ENCODE measurements at regions not wholly inside any gene's neighbourhood (a gene's known extent, or its start where the extent isn't known, plus 50 kb on each side); places are given as distances from the start of the nearest gene placed in this dataset.

- H3K27ac ChIP-seq (ENCODE audit: low read depth, low read length), result no peak overlapping the region
- H3K79me2 ChIP-seq (ENCODE audit: control insufficient read depth, insufficient read depth, low read length, unreplicated experiment), result no peaks in the 10 kb centered on the region
- no peaks in the 10 kb centered on the region for H3K27me3 ChIP-seq (ENCODE audit: insufficient read depth, low read length)
- no peaks in the 10 kb centered on the region for H3K36me3 ChIP-seq (ENCODE audit: insufficient read depth, low read length)
- H3K4me1 ChIP-seq (ENCODE audit: control insufficient read depth, insufficient read depth, low read length, unreplicated experiment), result peaks cover 91% of the 10 kb centered on the region
- H3K4me3 ChIP-seq (ENCODE audit: low read depth, low read length), result no peak overlapping the region
- H2AFZ ChIP-seq (ENCODE audit: low read length, unreplicated experiment), result no peak overlapping the region
Measured at GRCh38 chr3:30350901-30351300, 255.5 kb upstream of the TGFBR2 start.

- peaks cover 89% of the 10 kb centered on the region for H3K4me1 ChIP-seq (ENCODE audit: control insufficient read depth, insufficient read depth, low read length, unreplicated experiment)
- peak overlapping the region; percentile 70 for H2AFZ ChIP-seq (ENCODE audit: low read length, unreplicated experiment)
Measured at GRCh38 chr3:30352410-30353318, 253.7 kb upstream of the TGFBR2 start.

GRCh38 chr3:30353711-30354467, 252.5 kb upstream of the TGFBR2 start:
- Histone ChIP-seq H3K27me3 (ENCODE audit: insufficient read depth, low read length) (no peaks in the 10 kb centered on the region), H3K4me3 (ENCODE audit: low read depth, low read length) (no peak overlapping the region), H3K36me3 (ENCODE audit: insufficient read depth, low read length) (no peaks in the 10 kb centered on the region), H3K27ac (ENCODE audit: low read depth, low read length) (no peak overlapping the region; the same call in 1 of the 2 replicates), H2AFZ (ENCODE audit: low read length, unreplicated experiment) (peak overlapping the region; percentile 9), H3K4me1 (ENCODE audit: control insufficient read depth, insufficient read depth, low read length, unreplicated experiment) (peaks cover 85% of the 10 kb centered on the region), H3K79me2 (ENCODE audit: control insufficient read depth, insufficient read depth, low read length, unreplicated experiment) (no peaks in the 10 kb centered on the region)

More at GRCh38 chr3:30352410-30353318, 253.7 kb upstream of the TGFBR2 start:
- Histone ChIP-seq H3K79me2 (ENCODE audit: control insufficient read depth, insufficient read depth, low read length, unreplicated experiment) (no peaks in the 10 kb centered on the region), H3K27me3 (ENCODE audit: insufficient read depth, low read length) (no peaks in the 10 kb centered on the region), H3K36me3 (ENCODE audit: insufficient read depth, low read length) (no peaks in the 10 kb centered on the region), H3K4me3 (ENCODE audit: low read depth, low read length) (no peak overlapping the region), H3K27ac (ENCODE audit: low read depth, low read length) (peak overlapping the region; percentile 28; the same call in 1 of the 2 replicates)

- peak overlapping the region; percentile 5; the same call in 1 of the 2 replicates for H3K27ac ChIP-seq (ENCODE audit: low read depth, low read length)
- H3K4me3 ChIP-seq (ENCODE audit: low read depth, low read length), result no peak overlapping the region
- peak overlapping the region; percentile 9 for H2AFZ ChIP-seq (ENCODE audit: low read length, unreplicated experiment)
- peaks cover 79% of the 10 kb centered on the region for H3K4me1 ChIP-seq (ENCODE audit: control insufficient read depth, insufficient read depth, low read length, unreplicated experiment)
- H3K36me3 ChIP-seq (ENCODE audit: insufficient read depth, low read length), result no peaks in the 10 kb centered on the region
- no peaks in the 10 kb centered on the region for H3K79me2 ChIP-seq (ENCODE audit: control insufficient read depth, insufficient read depth, low read length, unreplicated experiment)
- no peaks in the 10 kb centered on the region for H3K27me3 ChIP-seq (ENCODE audit: insufficient read depth, low read length)
Measured at GRCh38 chr3:30354513-30354912, 251.9 kb upstream of the TGFBR2 start.

- Histone ChIP-seq H3K36me3 (ENCODE audit: insufficient read depth, low read length) (no peaks in the 10 kb centered on the region), H3K27me3 (ENCODE audit: insufficient read depth, low read length) (no peaks in the 10 kb centered on the region), H3K4me1 (ENCODE audit: control insufficient read depth, insufficient read depth, low read length, unreplicated experiment) (peaks cover 74% of the 10 kb centered on the region), H3K27ac (ENCODE audit: low read depth, low read length) (peak overlapping the region; percentile 5; the same call in 1 of the 2 replicates), H3K4me3 (ENCODE audit: low read depth, low read length) (no peak overlapping the region), H2AFZ (ENCODE audit: low read length, unreplicated experiment) (no peak overlapping the region), H3K79me2 (ENCODE audit: control insufficient read depth, insufficient read depth, low read length, unreplicated experiment) (no peaks in the 10 kb centered on the region)
Measured at GRCh38 chr3:30354972-30355371, 251.4 kb upstream of the TGFBR2 start.

- H3K4me1 ChIP-seq (ENCODE audit: control insufficient read depth, insufficient read depth, low read length, unreplicated experiment), result peaks cover 68% of the 10 kb centered on the region
- H2AFZ ChIP-seq (ENCODE audit: low read length, unreplicated experiment), result no peak overlapping the region
- H3K27ac ChIP-seq (ENCODE audit: low read depth, low read length), result no peak overlapping the region
- H3K27me3 ChIP-seq (ENCODE audit: insufficient read depth, low read length), result no peaks in the 10 kb centered on the region
- no peaks in the 10 kb centered on the region for H3K79me2 ChIP-seq (ENCODE audit: control insufficient read depth, insufficient read depth, low read length, unreplicated experiment)
- H3K4me3 ChIP-seq (ENCODE audit: low read depth, low read length), result no peak overlapping the region
- no peaks in the 10 kb centered on the region for H3K36me3 ChIP-seq (ENCODE audit: insufficient read depth, low read length)
Measured at GRCh38 chr3:30355622-30356021, 250.8 kb upstream of the TGFBR2 start.

GRCh38 chr3:30356866-30357753, 249.3 kb upstream of the TGFBR2 start:
- no peak overlapping the region for H3K4me3 ChIP-seq (ENCODE audit: low read depth, low read length)
- peak overlapping the region; percentile 85 for H3K27ac ChIP-seq (ENCODE audit: low read depth, low read length)
- H3K4me1 ChIP-seq (ENCODE audit: control insufficient read depth, insufficient read depth, low read length, unreplicated experiment), result peaks cover 56% of the 10 kb centered on the region
- peak overlapping the region; percentile 27 for H2AFZ ChIP-seq (ENCODE audit: low read length, unreplicated experiment)
- H3K36me3 ChIP-seq (ENCODE audit: insufficient read depth, low read length), result no peaks in the 10 kb centered on the region
- H3K27me3 ChIP-seq (ENCODE audit: insufficient read depth, low read length), result no peaks in the 10 kb centered on the region
- no peaks in the 10 kb centered on the region for H3K79me2 ChIP-seq (ENCODE audit: control insufficient read depth, insufficient read depth, low read length, unreplicated experiment)

GRCh38 chr3:30357897-30358296, 248.5 kb upstream of the TGFBR2 start:
- peak overlapping the region; percentile 85 for H3K27ac ChIP-seq (ENCODE audit: low read depth, low read length)
- peak overlapping the region; percentile 27 for H2AFZ ChIP-seq (ENCODE audit: low read length, unreplicated experiment)

GRCh38 chr3:30358871-30359270, 247.5 kb upstream of the TGFBR2 start:
- Histone ChIP-seq H3K27me3 (ENCODE audit: insufficient read depth, low read length) (no peaks in the 10 kb centered on the region), H3K4me3 (ENCODE audit: low read depth, low read length) (no peak overlapping the region), H3K36me3 (ENCODE audit: insufficient read depth, low read length) (no peaks in the 10 kb centered on the region), H3K27ac (ENCODE audit: low read depth, low read length) (peak overlapping the region; percentile 85; the same call in 1 of the 2 replicates), H2AFZ (ENCODE audit: low read length, unreplicated experiment) (no peak overlapping the region), H3K4me1 (ENCODE audit: control insufficient read depth, insufficient read depth, low read length, unreplicated experiment) (peaks cover 43% of the 10 kb centered on the region), H3K79me2 (ENCODE audit: control insufficient read depth, insufficient read depth, low read length, unreplicated experiment) (no peaks in the 10 kb centered on the region)

More at GRCh38 chr3:30357897-30358296, 248.5 kb upstream of the TGFBR2 start:
- no peak overlapping the region for H3K4me3 ChIP-seq (ENCODE audit: low read depth, low read length)
- H3K79me2 ChIP-seq (ENCODE audit: control insufficient read depth, insufficient read depth, low read length, unreplicated experiment), result no peaks in the 10 kb centered on the region
- H3K4me1 ChIP-seq (ENCODE audit: control insufficient read depth, insufficient read depth, low read length, unreplicated experiment), result peaks cover 48% of the 10 kb centered on the region
- H3K27me3 ChIP-seq (ENCODE audit: insufficient read depth, low read length), result no peaks in the 10 kb centered on the region
- H3K36me3 ChIP-seq (ENCODE audit: insufficient read depth, low read length), result no peaks in the 10 kb centered on the region

- peak overlapping the region; percentile 44 for H2AFZ ChIP-seq (ENCODE audit: low read length, unreplicated experiment)
- peaks cover 22% of the 10 kb centered on the region for H3K4me1 ChIP-seq (ENCODE audit: control insufficient read depth, insufficient read depth, low read length, unreplicated experiment)
- H3K79me2 ChIP-seq (ENCODE audit: control insufficient read depth, insufficient read depth, low read length, unreplicated experiment), result no peaks in the 10 kb centered on the region
- no peaks in the 10 kb centered on the region for H3K27me3 ChIP-seq (ENCODE audit: insufficient read depth, low read length)
- no peak overlapping the region for H3K4me3 ChIP-seq (ENCODE audit: low read depth, low read length)
- H3K36me3 ChIP-seq (ENCODE audit: insufficient read depth, low read length), result 0 out of 2 replicates have a peak, but pooled peaks cover 5% of the 10 kb centered on the region
- no peak overlapping the region for H3K27ac ChIP-seq (ENCODE audit: low read depth, low read length)
Measured at GRCh38 chr3:30368978-30369377, 237.4 kb upstream of the TGFBR2 start.
